Dendritic cell treated with granulocyte-macrophage colony-stimulating factor and Interleukin-4, amounts not matched to agents 40 ng/mL and 50 ng/mL, for 4 days (primary cell): ENCODE measurements at regions not wholly inside any gene's neighbourhood (a gene's known extent, or its start where the extent isn't known, plus 50 kb on each side); places are given as distances from the start of the nearest gene placed in this dataset.
"Not testable (repeated sequence)": the region's sequence is repeated elsewhere in the genome, so short reads cannot be mapped to it uniquely, and the experiment has no call there.

Experiments used
- H3K27ac Mint-ChIP-seq: one replicate; pipeline ENCODE4 v1.8.0; 2022; ENCODE audit warnings: mild to moderate bottlenecking, mixed read lengths
- H3K27me3 Mint-ChIP-seq: one replicate; pipeline ENCODE4 v1.8.0; 2022; ENCODE audit warnings: mild to moderate bottlenecking, mixed read lengths
- H3K36me3 Mint-ChIP-seq: one replicate; pipeline ENCODE4 v1.8.0; 2022; ENCODE audit warnings: low read depth, mixed read lengths
- H3K4me1 Mint-ChIP-seq: one replicate; pipeline ENCODE4 v1.8.0; 2022; ENCODE audit warnings: low read depth, mixed read lengths
- H3K4me3 Mint-ChIP-seq: one replicate; pipeline ENCODE4 v1.8.0; 2022; ENCODE audit warnings: mild to moderate bottlenecking, moderate library complexity, mixed read lengths
- H3K9me3 Mint-ChIP-seq: one replicate; pipeline ENCODE4 v1.8.0; 2022; ENCODE audit warnings: mixed read lengths
- intact Hi-C: fragments of 100-400 bp; cut with micrococcal nuclease; formaldehyde crosslinking; loops from one replicate; pipeline ENCODE4 v1.15.0; 2022

DNA sequence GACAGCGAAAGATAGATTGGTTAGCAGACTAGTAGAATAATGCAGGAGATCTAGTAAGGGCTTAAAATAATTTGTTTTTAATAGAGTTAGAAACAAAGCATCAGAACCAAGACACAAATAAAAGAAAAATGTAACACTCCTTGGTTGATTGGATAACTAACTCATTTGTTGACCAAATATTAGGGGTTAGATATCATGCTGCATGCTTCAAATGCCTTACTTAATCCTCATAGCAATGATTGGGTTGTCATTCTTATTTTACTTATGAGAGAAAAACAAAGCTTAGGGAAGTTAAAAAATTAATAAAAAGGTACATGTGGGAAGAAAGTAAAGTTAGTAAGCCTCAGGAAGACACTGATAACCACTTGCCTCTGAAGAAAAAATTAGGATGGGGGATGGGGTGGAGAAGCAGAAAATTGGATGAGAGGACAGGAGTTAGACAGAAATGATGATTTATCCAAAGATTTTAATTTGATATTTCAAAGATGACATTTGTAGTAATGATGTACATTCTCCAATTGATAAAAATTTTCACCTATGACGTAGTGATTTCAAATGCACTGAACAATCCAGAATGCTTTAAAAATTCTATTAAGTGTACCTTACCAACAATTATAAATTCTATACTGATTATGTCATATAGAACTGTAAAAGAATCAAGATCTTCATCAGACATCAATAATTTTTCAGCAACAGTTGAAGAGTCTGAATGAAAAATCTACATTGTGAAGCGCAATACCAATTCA lies 374.7 kb downstream of the COL11A1 start:
- Mint-ChIP-seq H3K36me3 (no peaks in the 10 kb centered on the region), H3K9me3 (no peaks in the 10 kb centered on the region), H3K4me3 (no peak overlapping the region), H3K27me3 (no peaks in the 10 kb centered on the region), H3K27ac (no peak overlapping the region), H3K4me1 (no peaks in the 10 kb centered on the region)
- intact Hi-C loops = loop anchor here (2.0 kb wide), 1 partner anchor 19 kb away; no protein-coding TSS in a partner anchor

DNA sequence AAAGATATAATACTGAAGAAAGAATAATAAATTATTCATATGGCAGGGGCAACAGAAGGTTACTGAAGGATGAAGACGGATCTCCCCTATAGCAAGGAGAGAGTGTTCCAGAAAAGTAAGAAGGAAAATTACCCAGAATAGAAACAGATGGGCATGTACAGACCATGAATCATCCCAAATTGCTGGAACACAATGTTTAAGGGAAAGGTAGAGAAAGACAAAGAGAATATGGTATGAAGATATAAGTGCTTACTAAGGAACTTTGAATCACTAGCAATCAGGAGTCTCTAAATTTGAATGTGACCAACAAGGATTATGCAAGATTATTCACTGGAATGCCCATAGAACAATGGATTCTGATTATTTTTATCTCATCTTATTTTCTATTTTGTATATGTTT lies 375.4 kb downstream of the COL11A1 start:
- Mint-ChIP-seq H3K4me1 (no peaks in the 10 kb centered on the region), H3K27me3 (no peaks in the 10 kb centered on the region), H3K36me3 (no peaks in the 10 kb centered on the region), H3K9me3 (no peaks in the 10 kb centered on the region), H3K27ac (no peak overlapping the region), H3K4me3 (no peak overlapping the region)
- intact Hi-C loops = no loop called here

DNA sequence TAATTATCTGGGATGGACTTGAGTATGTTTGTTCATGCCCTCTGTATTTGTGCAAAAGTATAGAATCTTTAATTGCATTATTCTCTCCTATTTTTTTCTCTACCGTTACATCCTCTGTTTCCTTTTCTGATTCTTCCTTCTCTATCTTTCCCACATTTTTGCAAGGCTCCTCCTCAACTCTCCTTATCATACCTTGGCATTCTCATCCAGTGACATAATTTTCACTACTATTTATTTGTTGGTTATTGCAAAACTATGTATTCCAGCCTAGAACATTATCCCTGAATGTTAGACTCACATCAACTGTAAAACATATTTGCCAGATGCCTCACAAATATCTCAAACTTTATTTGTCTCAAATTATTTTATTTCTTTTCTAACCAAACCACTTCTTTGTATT lies 381.9 kb downstream of the COL11A1 start:
- Mint-ChIP-seq H3K9me3 (no peaks in the 10 kb centered on the region), H3K4me3 (no peak overlapping the region), H3K27me3 (no peaks in the 10 kb centered on the region), H3K27ac (no peak overlapping the region), H3K36me3 (no peaks in the 10 kb centered on the region), H3K4me1 (no peaks in the 10 kb centered on the region)
- intact Hi-C loops = no loop called here

DNA sequence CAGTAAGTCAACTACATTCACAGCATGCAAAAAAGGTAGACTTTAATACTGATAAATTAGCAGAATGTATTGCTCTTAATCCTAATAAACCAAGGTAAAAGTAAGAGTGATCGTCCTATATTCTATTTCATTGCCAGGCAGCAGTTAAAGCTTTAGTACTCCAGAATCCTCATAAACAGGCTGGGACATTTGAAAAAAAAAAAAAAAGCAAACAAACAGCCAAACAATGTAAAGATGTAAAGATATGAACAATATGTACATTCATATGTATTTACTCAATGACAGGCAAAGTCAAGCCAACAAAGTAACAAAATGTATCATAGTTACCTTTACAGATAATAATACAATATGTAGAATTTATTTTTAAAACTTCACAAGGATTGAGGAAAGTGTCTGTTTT lies 383.6 kb downstream of the COL11A1 start:
- H3K27ac Mint-ChIP-seq = no peak overlapping the region
- no peaks in the 10 kb centered on the region for H3K36me3 Mint-ChIP-seq
- H3K4me3 Mint-ChIP-seq = no peak overlapping the region
- intact Hi-C loops = no loop called here
- H3K9me3 Mint-ChIP-seq = no peaks in the 10 kb centered on the region
- H3K27me3 Mint-ChIP-seq = no peaks in the 10 kb centered on the region
- no peaks in the 10 kb centered on the region for H3K4me1 Mint-ChIP-seq

DNA sequence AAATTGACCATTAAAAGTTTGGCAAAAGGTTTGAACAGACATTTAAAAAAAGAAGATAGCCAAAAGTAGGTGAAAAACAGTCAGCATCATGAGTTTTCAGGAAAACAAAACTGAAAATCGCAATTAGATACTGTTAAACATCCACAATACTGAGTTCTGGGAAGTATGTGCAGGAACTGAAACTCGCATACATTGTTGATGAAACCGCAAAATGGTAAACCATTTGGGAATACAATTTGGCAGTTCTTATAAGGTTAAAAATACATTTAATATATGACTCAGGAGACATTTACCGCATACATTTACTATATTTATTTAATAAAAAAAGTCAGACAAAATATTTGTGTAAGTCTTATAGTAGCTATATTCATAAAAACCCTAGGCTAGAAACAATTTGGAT lies 393.2 kb downstream of the COL11A1 start:
- Mint-ChIP-seq H3K27ac (no peak overlapping the region), H3K4me3 (no peak overlapping the region), H3K27me3 (no peaks in the 10 kb centered on the region), H3K36me3 (no peaks in the 10 kb centered on the region), H3K9me3 (no peaks in the 10 kb centered on the region), H3K4me1 (no peaks in the 10 kb centered on the region)
- intact Hi-C loops = loop anchor here (2.0 kb wide), 1 partner anchor 20 kb away; no protein-coding TSS in a partner anchor

DNA sequence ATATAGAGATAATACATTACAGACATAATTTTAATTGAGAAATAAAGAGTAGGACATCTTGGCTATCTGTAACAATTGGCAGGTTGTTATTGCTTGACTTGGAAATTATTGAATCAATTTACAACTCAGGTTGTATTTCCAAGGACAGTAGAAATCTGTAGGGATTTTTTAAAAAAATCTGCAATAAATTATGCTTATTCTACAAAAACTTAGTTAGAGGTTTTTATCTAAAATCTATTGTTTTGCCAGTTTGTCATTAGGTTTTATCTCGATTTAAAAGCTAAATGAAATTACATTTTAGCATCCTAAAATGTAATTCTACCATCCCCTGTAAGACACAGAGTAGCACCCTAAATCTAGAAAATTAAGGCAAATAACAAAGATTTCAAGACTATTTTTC lies 408.8 kb downstream of the COL11A1 start:
- no peaks in the 10 kb centered on the region for H3K4me1 Mint-ChIP-seq
- no peak overlapping the region for H3K4me3 Mint-ChIP-seq
- intact Hi-C loops = no loop called here
- H3K27ac Mint-ChIP-seq = no peak overlapping the region
- peaks cover 12% of the 10 kb centered on the region for H3K9me3 Mint-ChIP-seq
- H3K27me3 Mint-ChIP-seq = no peaks in the 10 kb centered on the region
- no peaks in the 10 kb centered on the region for H3K36me3 Mint-ChIP-seq

DNA sequence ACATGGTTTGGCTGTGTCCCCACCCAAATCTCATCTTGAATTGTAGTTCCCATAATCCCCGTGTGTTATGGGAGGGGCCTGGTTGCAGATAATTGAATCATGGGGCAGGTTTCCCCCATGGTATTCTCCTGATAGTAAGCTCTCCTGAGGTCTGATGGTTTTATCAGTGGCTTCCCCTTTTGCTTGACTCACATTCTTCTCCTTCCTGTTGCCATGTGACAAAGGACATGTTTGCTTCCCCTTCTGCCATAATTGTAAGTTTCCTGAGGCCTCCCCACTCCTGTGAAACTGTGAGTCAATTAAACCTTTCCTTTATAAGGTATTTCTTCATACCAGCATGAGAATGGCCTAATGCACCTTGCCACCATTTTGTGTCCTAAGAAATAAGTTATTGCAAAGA lies 415.0 kb downstream of the COL11A1 start:
- Mint-ChIP-seq H3K27ac (no peak overlapping the region), H3K27me3 (no peaks in the 10 kb centered on the region), H3K4me3 (no peak overlapping the region), H3K4me1 (no peaks in the 10 kb centered on the region), H3K36me3 (no peaks in the 10 kb centered on the region), H3K9me3 (peaks cover 33% of the 10 kb centered on the region)
- intact Hi-C loops = no loop called here

DNA sequence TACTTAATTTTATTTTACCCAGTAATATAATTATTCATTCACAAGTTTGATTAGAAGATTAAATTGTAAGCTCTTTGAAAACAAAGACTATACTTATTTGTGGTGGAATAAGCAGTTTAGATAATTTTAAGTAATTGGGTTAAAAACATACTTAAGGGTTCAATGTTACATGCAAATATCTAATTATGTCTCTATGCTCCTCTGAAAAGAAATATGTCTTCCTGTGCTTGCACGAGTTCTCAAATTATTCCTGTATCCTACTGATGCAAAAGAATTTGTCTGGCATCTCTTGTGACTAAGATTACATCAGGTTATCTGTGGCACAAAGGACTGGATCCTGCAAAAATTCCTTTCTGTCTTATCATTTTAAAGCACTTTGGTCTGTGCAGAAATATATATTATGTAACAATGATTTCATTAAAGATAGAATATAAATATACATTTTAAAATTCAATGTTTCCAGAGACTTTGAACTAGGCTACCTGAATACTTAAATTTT lies 416.7 kb downstream of the COL11A1 start:
- intact Hi-C loops = no loop called here
- no peaks in the 10 kb centered on the region for H3K4me1 Mint-ChIP-seq
- no peak overlapping the region for H3K27ac Mint-ChIP-seq

DNA sequence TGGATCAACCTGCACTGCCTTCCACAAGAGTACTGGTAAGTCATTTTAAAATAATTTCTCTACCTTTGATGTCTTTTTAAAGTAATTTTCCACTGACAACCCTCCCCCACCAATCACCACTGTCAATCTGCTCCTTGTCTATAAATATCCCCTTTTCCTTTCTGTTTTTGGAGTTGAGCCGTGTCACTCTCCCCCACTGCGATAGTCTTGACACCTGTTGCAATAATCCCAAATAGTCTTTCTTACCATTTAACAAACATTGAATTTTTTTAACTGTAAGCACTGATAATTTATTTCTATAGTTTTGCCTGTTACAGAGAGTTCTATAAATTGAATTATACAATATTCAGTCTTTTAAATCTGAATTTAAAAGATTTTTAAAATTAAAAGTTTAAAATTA lies 420.9 kb downstream of the COL11A1 start:
- Mint-ChIP-seq H3K27me3 (no peaks in the 10 kb centered on the region), H3K9me3 (peaks cover 36% of the 10 kb centered on the region), H3K27ac (no peak overlapping the region), H3K4me1 (no peaks in the 10 kb centered on the region), H3K4me3 (no peak overlapping the region), H3K36me3 (no peaks in the 10 kb centered on the region)
- intact Hi-C loops = no loop called here

More for the DNA sequence above, 416.7 kb downstream of the COL11A1 start:
- Mint-ChIP-seq H3K27me3 (no peaks in the 10 kb centered on the region), H3K36me3 (no peaks in the 10 kb centered on the region), H3K4me3 (no peak overlapping the region), H3K9me3 (peaks cover 37% of the 10 kb centered on the region)

DNA sequence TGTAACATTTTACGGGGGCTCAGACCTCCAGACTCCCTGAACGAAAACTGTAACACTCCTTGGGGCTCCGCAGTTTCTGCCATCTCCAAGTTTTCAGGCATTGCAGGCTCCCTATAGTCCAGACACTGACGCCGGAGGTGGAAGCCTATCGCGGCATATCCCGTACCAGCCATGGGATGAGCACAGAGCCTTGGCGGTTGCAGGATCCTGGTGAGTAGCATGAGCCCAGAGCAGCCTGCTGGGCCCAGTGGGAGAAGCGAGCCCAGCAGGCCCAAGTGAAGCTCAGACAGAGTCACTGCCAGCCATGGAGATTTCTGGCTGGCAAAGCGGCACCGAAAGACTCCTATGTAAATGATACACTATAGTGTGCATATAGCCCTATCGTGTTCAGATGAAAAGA lies 446.8 kb downstream of the COL11A1 start:
- no peaks in the 10 kb centered on the region for H3K27me3 Mint-ChIP-seq
- H3K4me1 Mint-ChIP-seq = no peaks in the 10 kb centered on the region
- no peak overlapping the region for H3K27ac Mint-ChIP-seq
- peaks cover 7% of the 10 kb centered on the region for H3K9me3 Mint-ChIP-seq
- no peak overlapping the region for H3K4me3 Mint-ChIP-seq
- no peaks in the 10 kb centered on the region for H3K36me3 Mint-ChIP-seq
- intact Hi-C loops = no loop called here

DNA sequence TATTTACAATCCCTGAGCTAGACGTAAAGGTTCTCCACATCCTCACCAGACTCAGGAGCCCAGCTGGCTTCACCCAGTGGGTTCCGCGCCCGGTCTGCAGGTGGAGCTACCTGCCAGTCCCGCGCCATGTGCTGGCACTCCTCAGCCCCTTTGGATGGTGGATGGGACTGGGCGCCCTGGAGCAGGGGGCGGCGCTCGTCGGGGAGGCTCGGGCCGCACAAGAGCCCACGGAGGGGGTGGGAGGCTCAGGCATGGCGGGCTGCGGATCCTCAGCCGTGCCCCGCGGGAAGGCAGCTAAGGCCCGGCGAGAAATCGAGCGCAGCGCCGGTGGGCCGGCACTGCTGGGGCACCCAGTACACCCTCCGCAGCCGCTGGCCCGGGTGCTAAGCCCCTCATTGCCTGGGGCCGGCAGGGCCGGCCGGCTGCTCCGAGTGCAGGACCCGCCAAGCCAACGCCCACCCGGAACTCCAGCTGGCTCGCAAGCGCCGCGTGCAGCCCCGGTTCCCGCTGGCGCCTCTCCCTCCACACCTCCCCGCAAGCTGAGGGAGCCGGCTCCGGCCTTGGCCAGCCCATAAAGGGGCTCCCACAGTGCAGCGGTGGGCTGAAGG lies 448.3 kb downstream of the COL11A1 start:
- H3K4me1 Mint-ChIP-seq, H3K27me3 Mint-ChIP-seq, H3K36me3 Mint-ChIP-seq, H3K4me3 Mint-ChIP-seq, H3K9me3 Mint-ChIP-seq, intact Hi-C loops, H3K27ac Mint-ChIP-seq: not testable (repeated sequence)

DNA sequence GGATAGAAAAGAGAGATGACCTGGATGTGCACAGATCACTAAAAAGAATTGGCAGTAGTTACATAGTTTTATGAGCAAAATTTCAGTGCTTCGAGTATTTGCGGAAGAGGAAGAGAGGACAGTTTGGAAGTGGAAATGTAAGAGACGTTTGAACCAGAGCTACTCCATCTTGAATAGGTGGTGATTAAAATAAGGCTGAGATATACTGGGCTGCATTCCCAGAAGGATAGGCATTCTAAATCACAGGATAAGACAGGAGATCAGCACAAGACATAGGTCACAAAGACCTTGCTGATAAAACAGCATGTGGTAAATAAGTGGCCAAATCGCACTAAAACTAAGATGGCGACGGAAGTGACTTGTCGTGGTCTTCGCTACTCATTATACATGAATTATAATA lies 453.3 kb downstream of the COL11A1 start:
- no peaks in the 10 kb centered on the region for H3K27me3 Mint-ChIP-seq
- H3K4me1 Mint-ChIP-seq = no peaks in the 10 kb centered on the region
- H3K9me3 Mint-ChIP-seq = peaks cover 18% of the 10 kb centered on the region
- H3K27ac Mint-ChIP-seq = no peak overlapping the region
- intact Hi-C loops = no loop called here
- no peak overlapping the region for H3K4me3 Mint-ChIP-seq
- H3K36me3 Mint-ChIP-seq = no peaks in the 10 kb centered on the region

DNA sequence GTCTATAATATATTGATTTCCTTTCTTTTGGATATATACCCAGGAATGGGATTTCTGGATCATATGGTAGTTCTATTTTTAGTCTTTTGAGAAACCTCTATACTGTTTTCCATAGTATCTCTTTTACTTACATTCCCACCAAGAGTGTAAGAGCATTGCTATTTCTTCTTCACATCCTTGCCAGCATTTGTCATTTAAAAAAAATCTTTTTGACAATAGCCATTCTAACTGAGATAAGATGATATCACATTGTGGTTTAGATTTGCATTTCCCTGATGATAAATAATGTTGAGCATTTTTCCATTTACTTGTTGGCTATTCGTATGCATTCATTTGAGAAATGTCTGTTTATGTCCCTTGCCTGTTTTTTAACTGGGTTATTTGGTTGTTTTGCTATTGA lies 467.4 kb downstream of the COL11A1 start:
- no peaks in the 10 kb centered on the region for H3K4me1 Mint-ChIP-seq

DNA sequence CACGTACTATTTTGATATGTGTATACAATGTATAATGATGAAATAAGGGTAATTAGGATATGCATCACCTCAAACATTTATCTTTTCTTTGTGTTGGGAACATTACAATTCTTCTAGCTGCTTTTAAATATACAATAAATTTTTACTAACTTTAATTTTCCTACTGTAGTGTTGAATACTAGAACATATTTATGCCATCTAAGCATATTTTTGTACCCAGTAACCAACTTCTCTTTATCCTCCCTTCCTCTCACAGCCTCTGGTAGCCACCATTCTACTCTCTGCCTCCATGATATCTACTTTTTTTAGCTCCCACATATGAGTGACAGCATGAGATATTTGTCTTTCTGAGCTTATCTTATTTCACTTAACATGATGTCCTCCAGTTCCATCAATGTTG lies 468.0 kb downstream of the COL11A1 start:
- Mint-ChIP-seq H3K27ac (no peak overlapping the region), H3K9me3 (peaks cover 12% of the 10 kb centered on the region), H3K36me3 (no peaks in the 10 kb centered on the region), H3K4me1 (no peaks in the 10 kb centered on the region), H3K27me3 (no peaks in the 10 kb centered on the region), H3K4me3 (no peak overlapping the region)
- intact Hi-C loops = no loop called here

More for the DNA sequence above, 467.4 kb downstream of the COL11A1 start:
- Mint-ChIP-seq H3K27me3 (no peaks in the 10 kb centered on the region), H3K4me3 (no peak overlapping the region), H3K36me3 (no peaks in the 10 kb centered on the region), H3K9me3 (peaks cover 12% of the 10 kb centered on the region), H3K27ac (no peak overlapping the region)
- intact Hi-C loops = no loop called here

DNA sequence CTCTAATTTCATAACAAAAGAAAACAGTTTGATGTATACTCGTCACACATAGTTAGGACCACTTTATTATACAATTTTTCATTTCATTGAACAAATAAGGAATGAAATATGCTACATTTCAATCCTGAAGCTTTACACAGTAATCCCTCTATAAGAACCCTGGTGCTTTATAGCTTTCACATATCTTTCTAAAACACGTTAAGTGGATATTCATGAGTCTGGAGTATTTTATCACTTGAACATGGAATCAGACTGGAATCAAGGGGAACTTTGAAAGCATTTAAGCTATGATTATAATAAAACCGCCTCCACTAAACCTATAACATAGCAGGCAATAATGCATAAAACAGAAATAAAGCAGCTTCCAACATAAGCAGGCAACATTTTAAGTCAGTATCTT lies 476.6 kb downstream of the COL11A1 start:
- intact Hi-C loops = no loop called here
- Mint-ChIP-seq H3K4me1 (no peaks in the 10 kb centered on the region), H3K27ac (no peak overlapping the region), H3K4me3 (no peak overlapping the region), H3K27me3 (no peaks in the 10 kb centered on the region), H3K36me3 (no peaks in the 10 kb centered on the region), H3K9me3 (no peaks in the 10 kb centered on the region)
